HepG2 (cell line): ENCODE measurements at regions not wholly inside any gene's neighbourhood (a gene's known extent, or its start where the extent isn't known, plus 50 kb on each side); places are given as distances from the start of the nearest gene placed in this dataset.

Experiments
- PCBP1 ChIP-seq: fragments of 200-400 bp; formaldehyde crosslinking; IDR thresholded peaks from 2 replicates; pipeline ENCODE4 v1.6.1; 2017; ENCODE audit warnings: mild to moderate bottlenecking, low read depth, low read length, borderline replicate concordance
- RARG ChIP-seq: sonication (generic); formaldehyde crosslinking; IDR thresholded peaks from 2 replicates; pipeline ENCODE4 v1.4.0; 2020; ENCODE audit warnings: low read depth, mild to moderate bottlenecking, missing genetic modification reagents
- REST ChIP-seq, 2 experiments: IDR thresholded peaks; 2 replicates each; pipeline ENCODE4 v1.6.1; 2011 to 2012; ENCODE audit warnings: low read length in 2 of 2, borderline replicate concordance in 1 of 2, low read depth in 1 of 2, mild to moderate bottlenecking in 1 of 2, moderate library complexity in 1 of 2
- RFX3 ChIP-seq: IDR thresholded peaks from 2 replicates; pipeline ENCODE4 v1.6.1; 2016; ENCODE audit warnings: missing biosample characterization, missing genetic modification reagents
- TBX2 ChIP-seq: sonication (generic); formaldehyde crosslinking; IDR thresholded peaks from 2 replicates; pipeline ENCODE4 v1.5.0; 2020; ENCODE audit warnings: missing genetic modification reagents, mild to moderate bottlenecking, borderline replicate concordance
- TFAP4 ChIP-seq: sonication (generic); IDR thresholded peaks from 2 replicates; pipeline ENCODE4 v1.6.1; 2016; ENCODE audit warnings: low read depth, borderline replicate concordance
- TOE1 ChIP-seq: sonication (generic); formaldehyde crosslinking; IDR thresholded peaks from 2 replicates; pipeline ENCODE4 v1.4.0; 2020; ENCODE audit warnings: mild to moderate bottlenecking, missing genetic modification reagents
- ZBTB21 ChIP-seq: sonication (generic); formaldehyde crosslinking; IDR thresholded peaks from 2 replicates; pipeline ENCODE4 v1.4.0; 2020; ENCODE audit warnings: missing genetic modification reagents
- ZBTB33 ChIP-seq: sonication (generic); formaldehyde crosslinking; IDR thresholded peaks from 2 replicates; pipeline ENCODE4 v1.4.0; 2020; ENCODE audit warnings: missing genetic modification reagents
- ZNF841 ChIP-seq: sonication (generic); formaldehyde crosslinking; IDR thresholded peaks from 2 replicates; pipeline ENCODE4 v1.8.1; 2023; ENCODE audit warnings: missing genetic modification reagents, borderline replicate concordance
- TF ChIP-seq, protein P1 (sequence below): sonication (generic); formaldehyde crosslinking; IDR thresholded peaks from 2 replicates; pipeline ENCODE4 v1.4.0; 2020; ENCODE audit warnings: low read depth, mild to moderate bottlenecking, missing genetic modification reagents
- TF ChIP-seq, protein P2 (sequence below): sonication (generic); formaldehyde crosslinking; IDR thresholded peaks from 2 replicates; pipeline ENCODE4 v1.5.0; 2020; ENCODE audit warnings: missing genetic modification reagents
- TF ChIP-seq, protein P3 (sequence below): fragments of 450-650 bp; IDR thresholded peaks from 2 replicates; pipeline ENCODE4 v1.6.1; 2017; ENCODE audit warnings: mild to moderate bottlenecking

DNA sequence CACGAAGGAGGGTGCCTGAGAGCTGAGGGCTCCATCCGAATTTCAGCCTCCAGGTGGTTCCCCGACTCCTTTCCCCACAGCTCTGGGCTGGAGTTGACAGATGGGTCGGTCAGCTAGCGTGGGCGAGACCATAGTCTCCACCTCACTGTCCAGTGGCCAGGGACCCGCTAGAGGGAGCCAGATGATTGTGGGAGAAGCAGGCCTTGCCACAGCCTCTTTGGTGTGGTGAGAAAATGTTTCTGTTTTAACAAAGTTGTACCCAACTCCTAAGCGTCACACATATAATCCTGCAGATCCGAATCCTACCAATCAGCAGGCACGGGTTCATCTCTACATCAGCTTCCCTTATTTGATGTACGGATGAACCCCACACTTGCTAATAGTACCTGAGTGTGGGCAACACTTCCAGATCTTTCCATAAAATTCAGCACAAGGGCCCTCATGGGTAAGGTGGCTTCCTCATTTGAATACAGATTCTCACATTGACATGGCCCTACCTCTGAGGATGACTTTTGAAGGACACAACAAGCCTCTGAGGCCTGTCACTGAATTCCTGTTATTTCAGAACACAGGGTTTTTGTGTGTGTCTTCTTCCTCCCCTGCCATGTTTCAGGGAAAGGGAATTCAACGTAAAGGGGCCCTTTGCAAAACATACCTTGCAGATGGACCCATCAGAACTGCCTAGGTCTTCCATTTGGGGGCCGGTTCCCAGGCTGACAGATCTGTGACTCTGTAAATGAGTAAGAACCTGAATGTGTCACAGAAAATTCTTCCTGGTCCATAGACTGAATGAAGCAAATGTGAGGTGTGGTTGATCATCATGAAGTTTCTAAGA is 103.2 kb upstream of the DUSP22 start (continued):
- TF ChIP-seq, protein P1, sequence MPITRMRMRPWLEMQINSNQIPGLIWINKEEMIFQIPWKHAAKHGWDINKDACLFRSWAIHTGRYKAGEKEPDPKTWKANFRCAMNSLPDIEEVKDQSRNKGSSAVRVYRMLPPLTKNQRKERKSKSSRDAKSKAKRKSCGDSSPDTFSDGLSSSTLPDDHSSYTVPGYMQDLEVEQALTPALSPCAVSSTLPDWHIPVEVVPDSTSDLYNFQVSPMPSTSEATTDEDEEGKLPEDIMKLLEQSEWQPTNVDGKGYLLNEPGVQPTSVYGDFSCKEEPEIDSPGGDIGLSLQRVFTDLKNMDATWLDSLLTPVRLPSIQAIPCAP (CRISPR knock-in tag) = no peak
- TF ChIP-seq RFX3 (CRISPR knock-in tag) (no peak), ZNF841 (CRISPR knock-in tag) (no peak), TOE1 (CRISPR knock-in tag) (no peak), TFAP4 (peak; percentile 26; the same call in 1 of the 2 replicates), PCBP1 (no peak), REST (IDR thresholded peaks at IDR 0.05; ENCODE audit: borderline replicate concordance in 1 of 2, low read depth in 1 of 2, low read length in 2 of 2) (no peak), RARG (no peak), ZBTB21 (CRISPR knock-in tag) (no peak), ZBTB33 (CRISPR knock-in tag) (peak; percentile 70; the same call in 1 of the 2 replicates), TBX2 (CRISPR knock-in tag) (no peak)
- TF ChIP-seq, protein P2, sequence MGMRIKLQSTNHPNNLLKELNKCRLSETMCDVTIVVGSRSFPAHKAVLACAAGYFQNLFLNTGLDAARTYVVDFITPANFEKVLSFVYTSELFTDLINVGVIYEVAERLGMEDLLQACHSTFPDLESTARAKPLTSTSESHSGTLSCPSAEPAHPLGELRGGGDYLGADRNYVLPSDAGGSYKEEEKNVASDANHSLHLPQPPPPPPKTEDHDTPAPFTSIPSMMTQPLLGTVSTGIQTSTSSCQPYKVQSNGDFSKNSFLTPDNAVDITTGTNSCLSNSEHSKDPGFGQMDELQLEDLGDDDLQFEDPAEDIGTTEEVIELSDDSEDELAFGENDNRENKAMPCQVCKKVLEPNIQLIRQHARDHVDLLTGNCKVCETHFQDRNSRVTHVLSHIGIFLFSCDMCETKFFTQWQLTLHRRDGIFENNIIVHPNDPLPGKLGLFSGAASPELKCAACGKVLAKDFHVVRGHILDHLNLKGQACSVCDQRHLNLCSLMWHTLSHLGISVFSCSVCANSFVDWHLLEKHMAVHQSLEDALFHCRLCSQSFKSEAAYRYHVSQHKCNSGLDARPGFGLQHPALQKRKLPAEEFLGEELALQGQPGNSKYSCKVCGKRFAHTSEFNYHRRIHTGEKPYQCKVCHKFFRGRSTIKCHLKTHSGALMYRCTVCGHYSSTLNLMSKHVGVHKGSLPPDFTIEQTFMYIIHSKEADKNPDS (CRISPR knock-in tag) = no peak
- TF ChIP-seq, protein P3, sequence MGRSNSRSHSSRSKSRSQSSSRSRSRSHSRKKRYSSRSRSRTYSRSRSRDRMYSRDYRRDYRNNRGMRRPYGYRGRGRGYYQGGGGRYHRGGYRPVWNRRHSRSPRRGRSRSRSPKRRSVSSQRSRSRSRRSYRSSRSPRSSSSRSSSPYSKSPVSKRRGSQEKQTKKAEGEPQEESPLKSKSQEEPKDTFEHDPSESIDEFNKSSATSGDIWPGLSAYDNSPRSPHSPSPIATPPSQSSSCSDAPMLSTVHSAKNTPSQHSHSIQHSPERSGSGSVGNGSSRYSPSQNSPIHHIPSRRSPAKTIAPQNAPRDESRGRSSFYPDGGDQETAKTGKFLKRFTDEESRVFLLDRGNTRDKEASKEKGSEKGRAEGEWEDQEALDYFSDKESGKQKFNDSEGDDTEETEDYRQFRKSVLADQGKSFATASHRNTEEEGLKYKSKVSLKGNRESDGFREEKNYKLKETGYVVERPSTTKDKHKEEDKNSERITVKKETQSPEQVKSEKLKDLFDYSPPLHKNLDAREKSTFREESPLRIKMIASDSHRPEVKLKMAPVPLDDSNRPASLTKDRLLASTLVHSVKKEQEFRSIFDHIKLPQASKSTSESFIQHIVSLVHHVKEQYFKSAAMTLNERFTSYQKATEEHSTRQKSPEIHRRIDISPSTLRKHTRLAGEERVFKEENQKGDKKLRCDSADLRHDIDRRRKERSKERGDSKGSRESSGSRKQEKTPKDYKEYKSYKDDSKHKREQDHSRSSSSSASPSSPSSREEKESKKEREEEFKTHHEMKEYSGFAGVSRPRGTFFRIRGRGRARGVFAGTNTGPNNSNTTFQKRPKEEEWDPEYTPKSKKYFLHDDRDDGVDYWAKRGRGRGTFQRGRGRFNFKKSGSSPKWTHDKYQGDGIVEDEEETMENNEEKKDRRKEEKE = no peak
